BJ (cell line): ENCODE measurements at regions not wholly inside any gene's neighbourhood (a gene's known extent, or its start where the extent isn't known, plus 50 kb on each side); places are given as distances from the start of the nearest gene placed in this dataset.
A peak's percentile ranks its signal among the peaks of the same experiment; 100 is the strongest.
"Not testable (repeated sequence)": the region's sequence is repeated elsewhere in the genome, so short reads cannot be mapped to it uniquely, and the experiment has no call there.

Experiments used
- CTCF ChIA-PET: fragments of 350-600 bp; formaldehyde crosslinking; extraction: SDS; loops from one replicate; lab custom pipeline; 2021; ENCODE audit warnings: antibody characterized with exemption, inconsistent platforms; lab: Yijun Ruan, JAX
- POLR2A ChIA-PET: fragments of 300-600 bp; sonication (Branson Sonifier 250); formaldehyde crosslinking; extraction: SDS; loops from one replicate; lab custom pipeline; 2021; ENCODE audit warnings: antibody characterized with exemption; lab: Charles Lee
- DNase-seq: peaks from one replicate; pipeline ENCODE4 v3.0.0-alpha.2; 2011; ENCODE audit warnings: low read depth
- H3K27me3 ChIP-seq: 2 replicates; pipeline ENCODE4 v1.6.0; 2011; ENCODE audit warnings: low read length; ENCODE audit not compliant: control insufficient read depth, insufficient read depth
- H3K36me3 ChIP-seq: 2 replicates; pipeline ENCODE4 v1.5.1; 2011; ENCODE audit warnings: low read length; ENCODE audit not compliant: control insufficient read depth, insufficient read depth
- H3K4me3 ChIP-seq: 2 replicates; pipeline ENCODE4 v1.5.1; 2011; ENCODE audit warnings: low read depth, mild to moderate bottlenecking, control low read depth, low read length
- TF ChIP-seq, protein P1 (sequence below): IDR thresholded peaks from 2 replicates; pipeline ENCODE4 v1.5.1; 2011; ENCODE audit warnings: low read depth, mild to moderate bottlenecking, control low read depth, inconsistent platforms, low read length, moderate library complexity; ENCODE audit not compliant: insufficient read depth

DNA sequence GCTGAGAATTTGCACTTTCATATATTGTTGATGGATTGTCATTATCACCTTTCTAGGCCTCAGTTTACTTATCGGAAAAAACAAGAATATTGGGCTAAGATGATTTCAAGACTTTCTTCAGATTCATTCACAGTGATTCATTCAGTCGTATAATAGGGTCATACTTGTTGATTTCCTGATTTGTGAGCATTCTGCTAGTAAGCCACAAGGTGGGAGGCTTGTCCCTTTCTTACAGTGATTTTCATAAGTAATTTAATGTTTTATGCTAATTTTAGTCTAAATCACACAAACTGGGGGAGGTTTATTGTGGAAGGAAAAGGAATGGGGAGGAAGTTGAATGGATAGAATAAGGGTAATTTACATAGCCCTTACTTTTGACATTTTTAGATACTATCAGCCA, 126.8 kb upstream of the GOLGA6L4 start:
- TF ChIP-seq, protein P1, sequence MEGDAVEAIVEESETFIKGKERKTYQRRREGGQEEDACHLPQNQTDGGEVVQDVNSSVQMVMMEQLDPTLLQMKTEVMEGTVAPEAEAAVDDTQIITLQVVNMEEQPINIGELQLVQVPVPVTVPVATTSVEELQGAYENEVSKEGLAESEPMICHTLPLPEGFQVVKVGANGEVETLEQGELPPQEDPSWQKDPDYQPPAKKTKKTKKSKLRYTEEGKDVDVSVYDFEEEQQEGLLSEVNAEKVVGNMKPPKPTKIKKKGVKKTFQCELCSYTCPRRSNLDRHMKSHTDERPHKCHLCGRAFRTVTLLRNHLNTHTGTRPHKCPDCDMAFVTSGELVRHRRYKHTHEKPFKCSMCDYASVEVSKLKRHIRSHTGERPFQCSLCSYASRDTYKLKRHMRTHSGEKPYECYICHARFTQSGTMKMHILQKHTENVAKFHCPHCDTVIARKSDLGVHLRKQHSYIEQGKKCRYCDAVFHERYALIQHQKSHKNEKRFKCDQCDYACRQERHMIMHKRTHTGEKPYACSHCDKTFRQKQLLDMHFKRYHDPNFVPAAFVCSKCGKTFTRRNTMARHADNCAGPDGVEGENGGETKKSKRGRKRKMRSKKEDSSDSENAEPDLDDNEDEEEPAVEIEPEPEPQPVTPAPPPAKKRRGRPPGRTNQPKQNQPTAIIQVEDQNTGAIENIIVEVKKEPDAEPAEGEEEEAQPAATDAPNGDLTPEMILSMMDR: 0 out of 2 replicates have a peak, but pooled peaks have one; percentile 6
- no peak for DNase-seq
- ChIA-PET POLR2A (no interaction called here), CTCF (no interaction called here)
- H3K36me3 ChIP-seq: no peaks in the 10 kb centered on the region
- H3K27me3 ChIP-seq: no peaks in the 10 kb centered on the region
- H3K4me3 ChIP-seq: no peak overlapping the region

DNA sequence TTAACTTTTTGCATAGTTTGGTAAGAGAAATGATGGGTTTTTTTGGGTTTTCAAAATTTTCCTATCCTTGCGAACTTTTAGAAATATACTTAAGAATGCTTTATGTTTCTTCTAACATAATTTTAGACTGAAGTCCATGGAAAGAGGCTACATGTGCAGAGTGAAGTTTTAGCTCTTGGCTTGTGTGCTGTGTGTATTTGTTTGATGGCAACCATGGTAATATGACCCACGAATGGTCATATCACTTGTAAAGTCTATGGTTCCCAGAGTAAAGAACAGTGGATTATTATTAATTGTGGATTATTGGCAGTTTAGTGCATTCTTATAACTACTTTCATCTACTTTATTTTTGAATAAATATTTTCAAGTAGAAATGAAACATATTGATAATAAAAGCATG, 124.0 kb upstream of the GOLGA6L4 start:
- TF ChIP-seq, protein P1: no peak
- POLR2A ChIA-PET: no interaction called here

DNA sequence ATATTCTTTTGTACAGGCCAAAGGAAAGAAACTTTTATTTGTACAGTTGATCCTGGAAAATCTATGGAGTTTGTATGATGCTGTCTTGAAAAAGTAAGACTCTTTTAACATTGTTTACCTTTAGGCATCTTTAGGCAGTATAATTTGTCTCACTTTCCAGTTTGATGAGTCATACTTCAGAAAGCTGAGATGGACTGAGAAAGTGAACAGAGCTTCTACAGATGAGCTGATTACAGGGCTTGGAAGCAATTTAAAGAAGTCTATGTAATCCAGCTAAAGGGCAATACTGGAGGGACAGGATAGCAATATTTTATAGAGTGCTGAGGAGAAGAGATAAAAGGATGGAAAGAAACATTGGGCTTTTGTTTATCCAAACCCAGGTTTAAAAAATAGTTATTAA, 123.5 kb upstream of the GOLGA6L4 start:
- CTCF ChIA-PET: no interaction called here
- Histone ChIP-seq H3K4me3 (no peak overlapping the region), H3K36me3 (no peaks in the 10 kb centered on the region), H3K27me3 (no peaks in the 10 kb centered on the region)
- TF ChIP-seq, protein P1: no peak
- POLR2A ChIA-PET: no interaction called here
- no peak for DNase-seq

More for the DNA sequence above, 124.0 kb upstream of the GOLGA6L4 start:
- no peak for DNase-seq
- H3K27me3 ChIP-seq: no peaks in the 10 kb centered on the region
- CTCF ChIA-PET: no interaction called here
- no peak overlapping the region for H3K4me3 ChIP-seq
- H3K36me3 ChIP-seq: no peaks in the 10 kb centered on the region

DNA sequence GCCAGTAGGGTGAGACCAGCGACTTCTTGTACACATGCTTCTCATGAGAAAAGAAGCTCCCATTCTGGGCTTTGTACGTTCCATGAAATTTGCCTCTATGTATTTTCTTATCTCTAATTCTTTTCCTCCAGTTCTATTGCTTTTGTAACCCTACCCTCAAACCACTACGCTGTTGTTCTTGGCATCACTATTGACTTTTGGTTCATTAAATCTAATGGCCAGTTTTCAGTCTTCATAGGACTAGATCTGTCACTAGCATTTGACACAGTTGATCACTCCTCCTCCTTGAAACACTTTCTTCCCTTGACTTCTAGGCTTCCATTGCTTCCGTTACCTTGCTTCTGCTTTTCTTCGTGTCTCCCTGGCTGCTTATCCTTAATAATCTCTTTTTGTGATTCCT, 121.7 kb upstream of the GOLGA6L4 start:
- Histone ChIP-seq H3K36me3 (no peaks in the 10 kb centered on the region), H3K4me3 (no peak overlapping the region), H3K27me3 (no peaks in the 10 kb centered on the region)
- CTCF ChIA-PET: no interaction called here
- POLR2A ChIA-PET: no interaction called here
- TF ChIP-seq, protein P1: no peak
- no peak for DNase-seq

DNA sequence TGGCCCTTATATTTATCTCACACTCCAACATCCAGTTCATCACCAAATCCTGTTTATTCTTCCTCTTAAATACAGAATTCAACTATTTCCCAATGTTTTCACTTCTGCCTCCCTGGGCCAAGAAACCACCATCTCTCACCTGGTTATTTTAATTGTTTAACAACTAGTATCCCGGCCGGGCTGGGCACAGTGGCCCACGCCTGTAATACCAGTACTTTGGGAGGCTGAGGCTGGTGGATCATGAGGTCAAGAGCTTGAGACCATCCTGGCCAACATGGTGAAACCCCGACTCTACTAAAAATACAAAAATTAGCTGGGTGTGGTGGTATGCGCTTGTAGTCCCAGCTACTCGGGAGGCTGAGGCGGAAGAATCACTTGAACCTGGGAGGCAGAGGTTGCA, 120.9 kb upstream of the GOLGA6L4 start:
- DNase-seq, H3K4me3 ChIP-seq, POLR2A ChIA-PET, H3K27me3 ChIP-seq, CTCF ChIA-PET, H3K36me3 ChIP-seq: not testable (repeated sequence)

DNA sequence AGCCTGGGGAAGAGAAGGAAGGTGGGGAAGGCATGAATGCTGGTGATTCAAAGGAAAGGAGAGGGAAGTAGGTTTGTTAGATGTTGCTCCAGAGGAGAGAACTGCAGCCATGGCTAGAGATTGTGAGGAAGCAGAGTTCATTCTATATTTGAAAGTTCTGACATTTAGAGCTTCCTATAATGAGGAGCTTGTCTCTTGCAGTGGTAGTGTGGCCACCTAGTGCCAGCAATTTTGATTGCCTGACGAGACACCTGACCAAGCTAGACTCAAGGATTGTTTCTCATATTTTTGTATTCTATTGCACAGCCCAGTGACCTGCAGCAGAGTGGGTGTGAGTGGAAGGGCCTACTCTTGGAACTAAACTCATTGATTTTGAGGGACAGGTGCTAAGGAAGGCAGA, 116.2 kb upstream of the GOLGA6L4 start:
- H3K27me3 ChIP-seq, H3K4me3 ChIP-seq, DNase-seq, CTCF ChIA-PET, POLR2A ChIA-PET, H3K36me3 ChIP-seq: not testable (repeated sequence)

DNA sequence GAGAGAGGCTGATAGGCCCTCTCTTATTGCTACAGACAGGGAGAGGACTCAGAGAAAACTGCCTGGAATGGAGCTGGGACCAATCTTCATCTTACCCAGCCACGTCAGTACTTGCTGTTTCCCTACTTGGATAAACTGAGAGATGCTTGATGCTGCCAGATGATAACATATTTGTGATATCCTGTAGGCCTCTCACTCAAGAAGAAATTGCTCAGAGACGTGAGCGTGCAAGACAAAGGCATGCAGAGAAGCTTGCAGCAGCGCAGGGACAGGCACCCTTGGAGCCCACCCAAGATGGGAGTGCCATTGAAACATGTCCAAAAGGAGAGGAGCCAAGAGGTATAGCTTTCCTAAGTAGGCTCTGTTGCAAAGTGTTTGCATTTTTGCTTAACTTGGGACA, 114.7 kb upstream of the GOLGA6L4 start:
- H3K27me3 ChIP-seq, POLR2A ChIA-PET, CTCF ChIA-PET, H3K4me3 ChIP-seq, DNase-seq, H3K36me3 ChIP-seq: not testable (repeated sequence)

DNA sequence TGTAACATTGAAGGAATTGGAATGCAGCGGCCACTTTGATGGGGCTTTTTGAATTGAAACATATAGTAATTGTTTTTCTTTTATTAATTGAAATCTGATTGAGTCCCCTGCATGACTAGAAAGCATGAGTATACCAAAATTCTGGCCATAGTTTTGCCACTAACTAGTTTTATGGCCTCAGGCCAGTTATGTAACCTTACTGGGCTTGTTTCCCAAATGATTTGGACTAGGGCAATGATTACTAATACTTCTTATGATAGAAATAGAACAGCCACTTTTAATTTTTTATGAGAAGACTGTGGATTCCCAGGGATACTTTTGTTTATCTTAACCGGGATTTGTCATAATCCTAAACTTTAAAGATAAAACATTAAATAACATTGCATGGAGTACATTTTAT, 106.9 kb upstream of the GOLGA6L4 start:
- POLR2A ChIA-PET, H3K27me3 ChIP-seq, H3K36me3 ChIP-seq, H3K4me3 ChIP-seq: not testable (repeated sequence)
- DNase-seq: peak; percentile 5
- CTCF ChIA-PET: interaction anchor here (0.7 kb wide), 1 partner anchor 9 kb away, joined by 3 read pairs; no protein-coding TSS in a partner anchor

DNA sequence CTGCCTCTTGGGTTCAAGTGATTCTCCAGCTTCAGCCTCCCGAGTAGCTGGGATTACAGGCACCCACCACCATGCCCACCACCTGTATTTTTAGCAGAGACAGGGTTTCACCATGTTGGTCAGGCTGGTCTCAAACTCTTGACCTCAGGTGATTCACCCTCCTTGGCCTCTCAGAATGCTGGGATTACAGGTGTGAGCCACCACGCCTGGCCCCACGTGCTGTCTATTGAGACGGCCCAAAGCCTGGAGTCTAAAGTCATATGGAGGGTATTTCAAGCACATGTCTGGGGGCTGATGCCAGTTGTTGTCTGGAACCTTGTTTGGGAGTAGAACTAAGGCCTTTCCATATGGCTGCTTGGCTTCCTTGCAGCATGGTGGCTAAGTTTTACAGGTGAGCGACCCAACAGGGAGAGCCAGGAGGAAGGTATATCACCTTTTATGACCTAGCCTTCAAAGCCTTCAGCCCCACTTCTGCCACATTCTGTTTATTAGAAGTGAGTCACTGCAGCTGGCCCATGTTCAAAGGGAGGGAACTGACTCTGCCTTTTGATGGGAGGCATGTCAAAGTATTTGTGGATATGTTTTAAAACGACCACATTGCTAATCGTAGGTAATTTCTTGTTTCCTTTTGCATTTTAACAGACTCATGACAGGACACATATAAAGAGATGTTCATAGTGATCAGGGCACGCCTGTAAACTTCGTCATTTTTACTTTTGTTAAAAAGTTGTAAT, 105.3 kb upstream of the GOLGA6L4 start:
- DNase-seq, POLR2A ChIA-PET, CTCF ChIA-PET, H3K27me3 ChIP-seq, H3K4me3 ChIP-seq, H3K36me3 ChIP-seq: not testable (repeated sequence)
